ENCODE measurements at regions not wholly inside any gene's neighbourhood (a gene's known extent, or its start where the extent isn't known, plus 50 kb on each side); places are given as distances from the start of the nearest gene placed in this dataset.

- DNase-seq (ENCODE audit: extremely low read depth, low read depth, low spot score), result no peak
Observed at GRCh38 chr18:40926679-40927078, 1028.4 kb upstream of the PIK3C3 start.

DNA sequence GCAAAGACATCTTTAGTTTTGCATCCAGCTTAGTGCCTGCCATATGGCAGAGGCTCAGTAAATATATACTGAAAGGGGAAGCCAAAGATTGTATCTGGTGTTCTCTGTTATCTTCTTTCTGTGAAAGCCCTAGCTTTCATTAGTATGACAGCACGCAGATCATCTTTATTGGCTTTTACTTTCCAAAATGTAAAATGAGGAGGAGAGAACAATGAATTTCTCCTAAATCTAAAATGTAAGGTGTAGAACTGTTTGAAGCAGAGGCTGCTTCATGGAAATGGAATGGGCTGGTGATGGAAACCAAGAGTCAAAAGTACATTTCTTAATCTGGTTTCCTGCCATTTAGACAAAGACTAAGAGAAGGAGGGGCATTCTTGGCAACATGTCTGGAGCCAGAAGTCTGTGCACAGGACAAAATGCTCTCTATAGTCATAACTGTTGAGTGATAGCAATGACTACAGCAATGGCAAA is 1029.9 kb upstream of the PIK3C3 start:
- DNase-seq (ENCODE audit: extremely low read depth, low read depth, low spot score), result no peak

DNA sequence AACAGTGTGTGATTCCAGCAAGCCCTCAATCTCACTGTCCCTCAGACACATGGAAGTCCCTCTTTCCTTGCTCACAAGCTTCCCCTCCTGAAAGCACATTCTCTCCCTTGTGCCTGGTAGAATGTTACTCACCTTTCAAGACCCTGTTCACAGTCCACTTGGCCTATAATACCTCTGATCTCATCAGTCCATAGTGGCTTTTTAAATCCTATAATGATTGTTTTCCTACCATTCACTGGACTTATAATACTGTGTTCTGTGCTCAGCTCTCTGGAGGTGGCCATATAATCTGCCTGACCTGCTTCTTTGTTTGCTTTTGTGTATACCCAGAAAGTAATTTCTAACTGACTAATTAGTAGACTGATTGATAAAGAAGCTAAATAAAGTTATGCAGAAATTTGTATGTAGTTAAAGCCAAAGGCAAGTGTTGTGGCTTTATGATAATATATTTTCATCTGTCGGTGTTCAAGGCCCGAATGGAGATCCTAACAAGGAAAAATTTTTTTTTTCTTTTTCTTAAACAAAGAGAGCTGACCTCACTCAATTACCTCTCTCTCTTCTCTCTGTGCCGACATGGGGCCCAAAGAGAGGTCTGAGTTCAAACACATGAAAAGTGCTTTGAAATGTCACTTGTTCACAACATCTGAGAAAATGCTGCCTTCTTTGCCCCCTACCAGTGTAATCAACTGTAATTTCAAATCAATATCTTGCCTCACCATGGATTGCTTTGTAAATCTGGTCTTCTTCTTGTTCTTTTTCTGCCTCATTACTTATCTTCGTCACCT is 1033.0 kb upstream of the PIK3C3 start:
- DNase-seq (ENCODE audit: extremely low read depth, low read depth, low spot score), result no peak

DNA sequence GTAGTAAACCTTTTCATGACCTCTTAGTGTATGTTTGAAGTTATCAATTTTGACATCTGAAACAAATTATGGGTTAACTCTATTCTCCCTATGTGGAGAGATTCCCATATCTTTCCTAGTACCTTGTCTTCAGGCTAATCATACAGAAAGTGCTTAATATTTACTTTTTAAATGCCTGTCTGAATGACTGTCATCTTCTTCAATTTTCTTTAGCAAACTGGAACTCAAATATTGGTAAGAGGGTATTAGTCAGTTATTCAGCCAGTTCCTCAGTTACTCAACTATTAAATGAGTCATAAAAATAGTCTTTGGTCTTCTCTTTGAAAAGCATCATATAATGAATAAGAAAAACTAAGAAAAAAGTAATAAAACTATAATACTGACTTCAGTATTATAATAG is 1038.0 kb upstream of the PIK3C3 start:
- no peak for DNase-seq (ENCODE audit: extremely low read depth, low read depth, low spot score)

DNA sequence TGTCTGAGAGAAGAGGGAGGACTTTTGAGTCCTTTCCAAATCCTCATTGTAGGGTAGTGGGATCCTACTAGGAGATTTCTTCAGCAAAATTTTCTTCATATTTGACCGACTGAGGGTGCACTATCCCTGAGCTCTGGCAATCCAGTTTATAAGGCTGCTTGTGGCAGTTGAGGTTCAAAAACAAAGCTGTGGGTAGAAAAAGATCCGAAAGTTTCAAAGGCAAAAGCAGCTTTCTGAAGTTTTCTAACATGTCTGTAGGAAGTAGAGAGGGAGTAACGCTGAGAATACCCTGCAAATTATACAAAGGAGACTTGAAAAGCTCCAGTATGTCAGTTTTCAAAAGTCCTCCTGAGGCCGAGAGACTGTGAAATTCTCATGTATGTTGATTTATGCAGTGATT is 1039.3 kb upstream of the PIK3C3 start:
- no peak for DNase-seq (ENCODE audit: extremely low read depth, low read depth, low spot score)

- no peak for DNase-seq (ENCODE audit: extremely low read depth, low read depth, low spot score)
Observed at GRCh38 chr18:40911582-40912254, 1043.3 kb upstream of the PIK3C3 start.

DNA sequence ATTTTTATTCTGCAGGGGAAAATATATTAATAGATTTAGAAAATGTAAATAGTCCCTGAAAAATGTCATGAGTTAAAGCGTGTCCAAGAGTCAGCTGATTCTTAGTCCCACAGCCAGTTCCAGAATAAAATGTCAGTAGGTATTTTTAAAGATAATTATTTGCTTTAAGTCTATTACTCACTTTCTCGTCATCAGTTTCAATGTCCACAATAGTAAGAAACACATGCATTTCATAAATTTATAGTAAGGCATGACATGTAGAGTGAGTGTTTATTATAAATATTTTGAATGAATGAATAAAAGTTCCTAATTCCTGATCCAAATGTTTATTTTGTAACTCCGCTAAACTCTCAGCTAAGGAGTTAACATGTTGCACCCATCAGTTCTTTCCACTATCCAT is 1044.0 kb upstream of the PIK3C3 start:
- DNase-seq (ENCODE audit: extremely low read depth, low read depth, low spot score), result no peak

- no peak for DNase-seq (ENCODE audit: extremely low read depth, low read depth, low spot score)
Observed at GRCh38 chr18:40907842-40908241, 1047.2 kb upstream of the PIK3C3 start.

DNA sequence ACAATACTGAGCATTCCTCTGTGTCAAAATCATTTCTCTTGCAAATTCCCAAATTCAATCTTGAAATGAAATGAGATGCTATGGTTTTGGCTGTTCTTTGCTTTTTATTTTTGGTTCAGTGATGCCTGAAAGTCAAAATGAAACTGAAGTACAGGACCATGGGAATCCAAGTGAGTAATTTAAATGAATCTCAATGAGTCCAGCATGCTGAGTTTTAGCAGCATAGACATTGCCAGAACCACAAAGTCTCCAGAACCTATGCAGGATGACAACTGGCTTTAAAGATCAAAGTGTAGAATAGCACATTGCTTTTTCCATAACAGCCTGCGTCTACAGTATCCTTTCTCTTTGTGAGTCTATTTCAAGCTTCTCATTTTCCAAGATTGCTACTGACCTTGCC is 1050.7 kb upstream of the PIK3C3 start:
- DNase-seq (ENCODE audit: extremely low read depth, low read depth, low spot score), result no peak

DNA sequence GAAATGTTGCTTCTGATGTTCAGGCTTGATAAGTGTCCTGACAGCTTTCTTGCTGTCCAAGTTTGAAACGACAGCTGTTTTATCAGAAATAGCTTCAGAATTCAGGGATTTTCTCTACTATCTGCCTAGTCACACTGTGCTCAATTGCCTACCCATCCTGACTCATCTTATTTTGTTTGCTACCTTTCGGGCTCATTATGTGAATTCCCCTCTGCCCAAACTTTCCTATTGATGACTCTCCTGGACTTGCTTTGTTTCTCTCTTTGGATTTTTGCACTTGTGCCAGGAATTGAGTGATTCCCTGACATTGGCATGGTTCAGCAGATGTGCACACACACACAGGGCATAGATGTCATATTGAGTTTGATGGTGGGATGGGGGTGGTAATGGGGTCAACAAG is 1052.6 kb upstream of the PIK3C3 start:
- DNase-seq (ENCODE audit: extremely low read depth, low read depth, low spot score), result no peak

- DNase-seq (ENCODE audit: extremely low read depth, low read depth, low spot score), result no peak
Observed at GRCh38 chr18:40897884-40898283, 1057.2 kb upstream of the PIK3C3 start.

GRCh38 chr18:40883271-40883670 is 1071.8 kb upstream of the PIK3C3 start:
- DNase-seq (ENCODE audit: extremely low read depth, low read depth, low spot score), result no peak

GRCh38 chr18:40882468-40882867 is 1072.6 kb upstream of the PIK3C3 start:
- DNase-seq (ENCODE audit: extremely low read depth, low read depth, low spot score), result no peak

GRCh38 chr18:40878371-40878770 is 1076.7 kb upstream of the PIK3C3 start:
- no peak for DNase-seq (ENCODE audit: extremely low read depth, low read depth, low spot score)

DNA sequence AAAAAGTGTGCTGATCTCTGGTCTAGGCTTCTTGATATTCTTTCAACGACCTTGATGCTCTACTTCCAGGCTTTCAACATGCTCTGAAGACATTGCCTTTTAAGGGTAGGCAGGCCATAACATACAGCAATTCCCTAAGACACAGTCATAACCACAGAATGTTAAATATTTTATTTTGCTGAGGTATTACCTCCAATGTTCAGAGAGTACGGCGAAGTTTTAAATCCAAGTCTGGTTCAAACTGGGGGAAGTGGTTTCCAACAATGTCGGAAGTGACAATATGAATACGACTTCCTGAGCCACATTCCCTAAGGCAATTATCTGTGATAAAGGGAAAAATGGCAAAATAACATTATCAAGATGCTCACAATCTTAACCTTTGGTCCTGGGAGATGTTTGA is 1077.9 kb upstream of the PIK3C3 start:
- peak; percentile 41 for DNase-seq (ENCODE audit: extremely low read depth, low read depth, low spot score)

GRCh38 chr18:40875101-40875615 is 1079.9 kb upstream of the PIK3C3 start:
- DNase-seq (ENCODE audit: extremely low read depth, low read depth, low spot score), result no peak

- no peak for DNase-seq (ENCODE audit: extremely low read depth, low read depth, low spot score)
Observed at GRCh38 chr18:40874233-40874632, 1080.8 kb upstream of the PIK3C3 start.

DNA sequence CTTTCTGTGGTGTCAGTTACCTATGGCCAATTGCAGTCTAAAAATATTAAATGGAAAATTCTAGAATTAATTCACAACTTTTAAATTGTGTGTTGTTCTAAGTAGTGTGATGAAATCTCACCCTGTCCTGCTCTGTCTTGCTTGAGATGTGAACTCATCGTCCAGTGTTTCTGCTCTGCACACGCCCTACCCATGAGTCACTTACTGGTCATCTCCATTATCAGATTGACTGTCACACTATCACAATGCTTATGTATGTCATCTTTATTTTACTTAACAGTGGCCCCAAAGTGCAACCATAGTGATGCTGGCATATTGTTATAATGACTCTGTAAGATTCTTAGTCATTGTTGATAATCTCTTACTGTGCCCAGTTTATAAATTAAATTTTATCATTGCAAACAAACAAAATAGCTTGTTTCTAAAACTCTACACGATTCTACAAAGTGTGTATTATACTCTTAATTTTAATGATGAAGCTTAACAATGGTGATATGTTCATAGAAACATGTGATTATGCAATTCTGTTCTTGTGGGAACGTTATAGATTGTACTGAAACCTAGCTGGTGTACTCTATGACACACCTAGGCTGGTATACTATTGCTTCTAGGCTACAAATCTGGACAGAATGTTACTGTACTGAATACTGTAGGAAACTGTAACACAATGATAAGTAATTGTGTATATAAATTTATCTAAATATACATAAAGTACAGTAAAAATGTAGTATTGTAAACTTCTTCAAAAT is 1086.8 kb upstream of the PIK3C3 start:
- peak; percentile 20 for DNase-seq (ENCODE audit: extremely low read depth, low read depth, low spot score)

DNA sequence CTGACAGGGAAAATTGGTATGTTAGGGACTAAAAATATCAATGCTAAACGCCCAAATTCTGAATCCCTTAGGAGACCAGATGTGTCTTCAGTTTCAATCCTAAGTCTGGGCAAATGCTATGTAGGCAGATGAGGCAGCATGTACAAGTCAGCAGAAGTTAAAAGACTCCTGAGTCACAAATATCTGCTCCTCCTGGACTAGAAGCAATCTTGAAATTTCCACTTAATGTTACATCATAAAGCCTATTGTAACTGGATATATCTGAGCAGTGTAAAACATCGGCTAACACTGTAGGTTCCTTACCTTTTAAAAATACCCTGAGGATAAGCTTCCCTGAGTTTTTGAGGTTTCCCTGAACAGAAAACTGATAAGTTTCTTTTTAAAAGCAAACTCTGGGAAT is 1087.6 kb upstream of the PIK3C3 start:
- DNase-seq (ENCODE audit: extremely low read depth, low read depth, low spot score), result no peak

GRCh38 chr18:40866968-40867367 is 1088.1 kb upstream of the PIK3C3 start:
- no peak for DNase-seq (ENCODE audit: extremely low read depth, low read depth, low spot score)

- DNase-seq (ENCODE audit: extremely low read depth, low read depth, low spot score), result no peak
Observed at GRCh38 chr18:40866013-40866645, 1088.9 kb upstream of the PIK3C3 start.

All from glomerular endothelial cell (primary cell).